Stimulated activated CD8-positive, alpha-beta memory T cell treated with anti-CD3 and anti-CD28 coated beads, Interleukin-7, amount 100 ng/mL, for 24 hours (primary cell): ENCODE measurements at regions not wholly inside any gene's neighbourhood (a gene's known extent, or its start where the extent isn't known, plus 50 kb on each side); places are given as distances from the start of the nearest gene placed in this dataset.
"Not testable (repeated sequence)": the region's sequence is repeated elsewhere in the genome, so short reads cannot be mapped to it uniquely, and the experiment has no call there.

Source experiments
- DNase-seq: peaks from one replicate; pipeline ENCODE4 v3.0.0-alpha.2; 2020; ENCODE audit warnings: low read depth

DNA sequence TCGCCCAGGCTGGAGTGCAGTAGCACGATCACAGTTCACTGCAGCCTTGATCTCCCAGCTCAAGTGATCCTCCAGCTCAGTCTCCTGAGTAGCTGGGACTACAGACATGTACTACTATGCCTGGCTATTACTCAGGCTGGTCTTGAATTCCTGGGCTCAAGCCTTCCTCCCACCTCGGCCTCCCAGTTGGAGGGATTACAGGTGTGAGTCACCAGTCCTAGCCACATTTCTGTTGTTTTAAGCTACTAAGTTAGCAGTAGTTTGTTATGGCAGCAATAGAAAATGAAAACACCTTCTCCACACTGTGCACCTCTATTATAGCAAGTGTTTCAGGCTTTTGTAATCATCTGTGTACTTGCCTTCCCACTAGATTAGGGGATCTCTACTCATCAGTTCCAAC lies 588.9 kb upstream of the TLE4 start:
- no peak for DNase-seq

DNA sequence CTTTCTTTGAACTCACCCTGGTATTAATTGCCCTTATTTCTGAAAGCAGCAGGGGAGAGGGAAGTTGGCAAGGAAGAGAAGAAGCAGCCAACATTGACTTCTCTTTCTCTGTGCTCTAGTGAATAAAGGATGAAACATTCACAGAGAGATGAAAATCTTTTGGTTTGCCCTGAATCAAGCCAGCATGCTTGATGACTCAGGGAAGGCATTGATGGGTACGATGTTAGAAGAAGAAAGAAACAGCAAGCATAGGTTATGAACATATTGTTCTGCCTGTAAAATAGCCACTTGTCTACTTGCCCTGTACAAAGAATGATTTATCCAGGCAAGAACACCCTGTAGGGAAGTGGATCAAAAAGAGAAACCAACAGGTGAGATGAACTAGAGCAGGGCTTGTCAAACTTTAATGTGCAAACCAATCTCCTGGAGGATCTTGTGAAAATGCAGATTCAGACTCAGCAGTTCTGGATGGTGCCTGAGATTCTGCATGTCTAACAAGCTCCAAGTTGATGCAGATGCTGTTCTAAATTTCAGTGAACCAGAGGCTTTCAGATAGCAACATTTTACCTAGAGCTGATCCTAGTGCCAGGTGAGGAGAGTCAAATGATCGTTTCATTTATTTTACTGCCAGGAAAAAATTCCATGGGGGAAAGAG lies 586.6 kb upstream of the TLE4 start:
- DNase-seq: no peak

DNA sequence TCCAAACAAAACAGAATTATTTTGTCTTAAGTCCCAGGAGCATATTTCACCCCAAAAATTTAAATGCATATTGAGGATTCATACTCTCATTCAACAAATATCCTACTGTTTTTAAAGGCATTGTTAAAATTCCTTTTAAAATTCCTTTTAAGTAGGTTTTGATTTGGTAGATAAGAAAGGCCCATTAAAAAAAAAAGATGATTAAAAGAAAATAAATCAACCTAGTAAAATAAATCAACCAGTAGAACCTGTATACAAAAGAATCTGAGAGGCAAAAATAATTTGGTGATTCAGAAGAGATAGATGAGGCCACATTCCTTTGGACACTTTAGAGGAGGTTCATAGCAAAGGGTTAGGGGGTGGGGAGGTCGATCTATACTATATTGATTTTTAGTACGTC lies 585.3 kb upstream of the TLE4 start:
- no peak for DNase-seq

DNA sequence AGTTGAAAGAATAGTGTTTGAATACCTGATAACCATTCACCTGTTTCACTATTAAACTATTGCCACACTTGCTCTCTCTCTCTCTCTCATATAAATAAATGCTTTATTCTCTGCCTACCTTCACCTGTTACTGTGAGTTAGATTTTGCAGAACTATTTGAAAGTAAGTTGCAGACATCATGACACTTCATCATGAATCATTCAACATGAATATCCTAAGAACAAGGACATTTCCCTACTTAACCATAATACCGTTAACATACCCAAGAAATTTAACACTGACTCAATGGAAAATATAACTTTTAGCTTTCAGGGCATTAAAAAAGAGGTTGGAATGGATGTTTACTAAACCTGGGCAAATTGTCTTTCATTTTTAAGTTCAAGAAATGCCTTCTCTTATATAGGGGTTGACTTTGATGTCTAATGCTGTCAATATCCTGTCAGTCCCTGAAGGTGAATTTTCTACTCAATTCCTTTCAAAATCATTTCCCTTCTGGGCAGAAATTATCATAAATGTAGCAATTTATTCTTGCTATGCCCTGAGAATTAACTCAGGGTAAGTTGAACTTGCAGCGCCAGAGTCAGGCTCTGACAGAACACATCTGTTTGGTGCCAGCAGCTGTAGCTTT lies 582.6 kb upstream of the TLE4 start:
- DNase-seq: no peak

DNA sequence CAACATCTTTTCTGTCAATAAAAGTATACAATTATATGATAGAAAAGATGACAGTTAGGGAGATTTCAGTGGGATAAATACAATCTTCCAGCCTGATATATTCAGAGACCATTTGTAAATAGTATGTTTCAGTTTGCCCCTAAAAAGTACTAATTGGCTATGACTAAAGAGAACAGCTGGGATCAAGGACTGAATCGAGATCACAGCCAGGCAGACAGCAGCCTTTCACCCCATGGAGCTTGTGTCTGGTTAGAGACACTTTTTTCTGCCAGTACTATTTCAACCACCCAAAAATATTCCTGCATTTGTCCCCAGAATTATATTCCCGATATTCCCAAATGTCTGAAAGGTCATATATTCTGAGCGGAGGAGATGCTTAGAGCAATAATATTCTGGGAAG lies 577.3 kb upstream of the TLE4 start:
- no peak for DNase-seq

DNA sequence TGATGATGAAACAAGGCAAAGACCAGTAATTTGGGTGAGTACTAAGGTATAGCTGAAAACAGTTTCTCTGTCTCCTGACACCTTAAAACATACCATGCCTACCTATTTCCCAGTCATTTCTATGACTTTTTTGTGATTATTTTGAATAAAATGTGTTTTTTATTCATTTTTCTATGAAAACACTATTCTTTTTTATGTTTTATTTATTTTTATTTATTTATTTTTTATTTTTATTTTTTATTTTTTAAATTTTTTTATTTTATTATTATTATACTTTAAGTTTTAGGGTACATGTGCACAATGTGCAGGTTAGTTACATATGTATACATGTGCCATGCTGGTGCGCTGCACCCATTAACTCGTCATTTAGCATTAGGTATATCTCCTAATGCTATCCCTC lies 576.8 kb upstream of the TLE4 start:
- not testable (repeated sequence) for DNase-seq

DNA sequence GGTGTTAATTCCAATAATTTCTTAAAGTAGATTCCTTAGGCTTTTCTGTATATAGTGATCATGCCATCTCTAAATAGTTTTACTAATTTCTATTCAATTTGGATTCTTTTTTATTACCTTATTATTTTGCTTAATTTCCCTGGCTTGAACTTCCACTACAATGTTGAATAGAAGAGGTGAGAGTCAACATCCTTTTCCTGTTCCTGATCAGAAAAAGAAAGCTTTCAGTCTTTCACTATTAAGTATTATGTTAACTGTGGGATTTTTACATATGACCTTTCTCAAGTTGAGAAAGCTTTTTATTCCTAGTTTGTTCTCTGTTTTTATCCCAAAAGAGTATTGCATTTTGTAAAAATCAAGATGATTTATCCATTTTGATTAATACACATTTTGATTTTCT lies 574.5 kb upstream of the TLE4 start:
- DNase-seq: no peak

DNA sequence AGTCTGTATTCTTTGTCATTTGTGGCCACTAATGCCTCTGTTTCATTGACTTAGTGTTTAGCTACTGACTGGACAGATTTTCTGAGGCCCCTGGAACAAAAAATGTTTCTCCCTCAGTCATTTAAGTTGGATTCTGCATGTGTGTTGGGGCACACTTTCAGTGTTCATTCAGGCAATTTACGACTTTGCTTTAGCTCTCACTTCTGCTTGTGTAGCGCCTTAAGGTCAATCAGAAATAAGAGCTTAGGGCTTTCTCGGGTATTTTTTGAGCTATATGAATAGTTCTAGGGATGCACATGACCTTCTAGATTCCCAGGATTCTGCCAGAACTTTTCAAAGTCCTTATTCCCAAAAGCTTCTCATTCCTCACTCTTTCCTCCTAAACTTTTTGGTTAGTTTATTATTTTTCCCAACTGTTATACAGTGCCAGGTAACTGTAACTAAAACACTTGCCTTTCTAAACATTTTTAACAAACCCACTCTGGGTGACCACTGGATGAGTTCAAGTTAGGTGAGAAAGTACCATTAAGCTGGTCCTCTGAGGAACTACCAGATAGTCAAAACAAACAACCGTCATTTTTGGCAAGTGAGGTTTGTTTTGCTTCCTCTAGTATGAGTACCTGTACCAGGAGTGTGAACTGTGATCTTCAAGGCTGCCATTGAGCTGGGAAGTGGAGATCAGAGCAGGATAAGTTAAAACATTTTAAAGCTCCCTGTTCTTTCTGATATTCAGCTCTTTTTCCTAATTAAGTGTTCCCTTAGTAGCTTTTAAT lies 571.3 kb upstream of the TLE4 start:
- DNase-seq: no peak

DNA sequence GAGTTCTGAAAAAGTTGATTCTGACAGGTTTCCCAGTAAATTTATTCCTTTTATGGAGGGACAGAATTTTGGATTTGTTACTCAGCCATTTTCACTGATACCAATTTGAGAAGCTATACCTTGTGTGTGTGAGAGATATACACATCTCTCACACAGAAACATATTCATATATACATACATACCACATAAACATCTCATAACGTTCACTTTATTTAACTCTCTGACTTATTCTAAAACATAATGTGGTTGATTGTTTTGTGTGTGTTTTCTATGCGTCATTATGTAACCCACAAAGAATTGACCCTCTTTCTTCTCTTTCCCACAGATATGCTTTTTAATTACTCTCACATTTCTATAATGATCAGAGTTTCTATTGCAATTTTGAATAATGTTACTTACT lies 570.8 kb upstream of the TLE4 start:
- DNase-seq: no peak

DNA sequence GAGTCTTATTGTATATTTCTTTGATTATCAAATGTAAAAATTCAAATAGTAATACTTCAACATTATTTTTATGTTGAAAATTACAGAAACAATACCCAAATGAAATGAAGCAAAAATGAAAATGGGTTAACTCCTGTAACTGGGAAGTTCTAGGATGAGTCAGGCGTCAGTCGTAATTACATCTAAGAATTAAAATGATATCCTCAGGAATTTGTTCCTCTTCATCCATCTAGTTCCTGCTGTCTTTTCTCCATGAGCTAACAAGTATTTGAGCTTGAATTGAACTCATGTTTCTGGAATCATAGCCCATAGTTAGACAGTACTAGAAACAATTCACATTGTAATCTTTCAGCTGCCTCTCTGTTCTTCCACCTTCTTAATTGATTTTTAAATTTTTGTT lies 568.3 kb upstream of the TLE4 start:
- DNase-seq: no peak

DNA sequence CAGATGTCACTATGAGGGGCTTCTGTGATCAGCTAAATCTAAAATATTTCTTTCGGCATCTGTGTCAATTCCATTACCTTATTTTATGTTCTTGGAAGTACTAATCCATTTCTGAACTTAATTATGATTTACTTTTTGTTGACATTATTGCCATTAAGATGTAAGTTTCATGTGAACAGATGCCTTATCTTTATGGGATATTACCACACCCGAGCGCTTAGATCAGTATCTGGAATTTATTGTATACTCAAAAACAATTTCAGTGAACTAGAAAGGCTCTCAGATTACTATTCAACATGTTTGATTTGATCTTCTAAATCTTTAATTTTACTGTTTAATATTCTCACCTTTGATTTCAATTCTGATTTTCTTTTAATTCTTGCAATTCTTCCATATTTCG lies 567.7 kb upstream of the TLE4 start:
- DNase-seq: no peak

DNA sequence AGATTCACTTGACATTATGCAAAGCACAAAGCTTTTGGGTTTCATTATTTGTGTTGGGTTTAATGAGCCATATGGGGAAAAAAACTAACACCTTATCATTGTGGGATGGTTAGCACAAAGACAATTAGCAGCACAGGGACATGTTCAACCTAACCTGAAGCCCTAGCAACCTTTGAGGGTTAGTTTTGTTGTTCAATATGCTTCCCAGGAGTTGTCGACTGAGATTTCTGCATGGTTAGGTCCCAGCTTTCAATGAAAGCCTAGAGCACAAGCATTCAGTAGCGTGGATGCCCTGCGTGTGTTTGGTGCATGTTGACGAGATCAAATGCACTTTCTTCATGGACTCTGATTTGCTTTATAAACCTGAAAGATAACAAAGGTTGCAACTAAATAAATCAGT lies 565.2 kb upstream of the TLE4 start:
- DNase-seq: no peak

DNA sequence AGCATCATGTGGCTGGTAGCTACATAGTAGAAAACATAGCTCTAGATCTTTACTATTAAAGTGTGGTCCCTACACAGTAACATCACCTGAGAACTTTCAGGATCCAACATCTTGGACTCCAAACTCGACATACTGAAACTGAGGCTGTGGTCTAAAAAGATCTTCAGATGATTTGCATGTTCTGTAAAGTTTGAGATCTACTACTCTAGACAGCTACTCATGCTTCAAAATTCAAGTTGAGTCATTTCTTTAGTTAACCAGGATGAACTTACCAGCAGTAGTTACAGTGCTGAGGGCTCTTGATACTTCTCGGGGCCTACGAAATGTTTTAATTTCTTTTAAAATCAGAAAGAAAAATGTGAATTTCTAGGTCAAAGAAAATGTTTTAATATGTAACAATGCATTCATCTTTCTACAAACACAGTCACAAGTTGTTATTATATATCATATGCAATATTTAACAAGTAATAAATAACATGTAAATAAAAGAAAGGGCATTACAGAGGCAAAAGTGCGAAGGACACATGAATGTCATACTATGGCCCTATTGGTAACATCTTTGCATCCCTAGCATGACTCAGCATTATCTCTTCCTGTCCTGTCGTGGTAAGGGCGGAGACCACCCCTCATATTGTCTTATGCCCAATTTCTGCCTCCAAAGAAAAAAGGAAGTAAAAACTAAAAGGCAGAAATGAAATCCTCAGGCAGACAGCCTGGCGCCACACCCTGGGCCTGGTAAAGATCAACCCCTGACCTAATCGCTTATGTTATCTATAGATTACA lies 563.9 kb upstream of the TLE4 start:
- DNase-seq: no peak

DNA sequence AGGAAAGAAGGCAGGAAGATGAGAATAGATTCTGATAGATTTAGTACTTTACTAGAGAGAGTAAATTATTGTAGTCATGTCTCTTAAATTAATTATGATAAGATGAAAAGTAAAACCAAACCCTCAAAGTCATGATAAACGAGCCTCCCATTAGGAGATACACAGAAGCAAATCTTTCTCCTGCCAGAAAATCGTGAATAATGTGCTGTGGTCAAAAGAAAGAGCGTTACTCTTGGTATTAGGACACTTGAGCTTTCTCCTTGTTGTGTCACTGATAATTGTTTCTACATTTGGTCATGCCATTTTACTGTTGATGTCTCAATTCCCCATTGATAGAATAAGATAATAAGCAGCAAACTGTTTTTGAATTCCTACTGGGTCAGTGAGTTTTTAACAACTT lies 562.8 kb upstream of the TLE4 start:
- DNase-seq: no peak

DNA sequence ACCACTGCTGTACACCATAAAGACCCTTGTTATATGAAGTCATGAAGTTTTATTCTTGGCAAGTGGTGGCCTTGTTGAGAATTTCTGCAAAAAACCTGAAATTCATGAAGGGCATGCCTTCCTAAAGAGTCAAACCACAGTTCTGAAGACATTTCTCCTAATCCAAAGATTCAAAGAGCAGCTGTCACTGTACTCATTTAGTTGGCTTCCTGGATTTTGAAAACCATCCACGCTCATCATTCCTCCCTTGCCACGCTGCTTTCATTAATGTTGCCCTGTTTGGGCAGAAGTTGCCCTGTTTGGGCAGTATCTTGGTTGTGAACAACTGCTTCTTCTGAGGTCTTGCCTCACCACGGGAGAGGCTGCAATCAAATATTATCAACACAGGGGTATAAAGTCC lies 560.3 kb upstream of the TLE4 start:
- no peak for DNase-seq

DNA sequence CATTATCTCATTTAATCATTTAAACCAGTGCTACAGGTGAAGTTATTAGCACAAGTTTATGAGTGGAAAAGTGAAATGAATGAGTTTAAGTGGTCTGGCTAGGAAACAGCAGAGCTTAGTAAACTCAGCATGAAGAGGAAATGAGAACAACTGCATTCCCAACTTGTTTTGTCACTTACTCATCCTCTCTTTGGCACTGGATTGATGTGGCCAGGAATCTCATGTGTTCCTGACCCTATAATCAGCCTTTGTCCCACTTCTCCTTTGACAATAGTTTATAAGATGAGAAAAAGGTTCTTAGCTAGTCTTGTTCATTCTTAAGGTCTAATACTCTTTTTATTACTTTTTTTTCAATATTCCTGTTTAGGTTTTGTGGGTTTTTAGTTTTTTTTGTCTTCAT lies 559.2 kb upstream of the TLE4 start:
- DNase-seq: no peak

DNA sequence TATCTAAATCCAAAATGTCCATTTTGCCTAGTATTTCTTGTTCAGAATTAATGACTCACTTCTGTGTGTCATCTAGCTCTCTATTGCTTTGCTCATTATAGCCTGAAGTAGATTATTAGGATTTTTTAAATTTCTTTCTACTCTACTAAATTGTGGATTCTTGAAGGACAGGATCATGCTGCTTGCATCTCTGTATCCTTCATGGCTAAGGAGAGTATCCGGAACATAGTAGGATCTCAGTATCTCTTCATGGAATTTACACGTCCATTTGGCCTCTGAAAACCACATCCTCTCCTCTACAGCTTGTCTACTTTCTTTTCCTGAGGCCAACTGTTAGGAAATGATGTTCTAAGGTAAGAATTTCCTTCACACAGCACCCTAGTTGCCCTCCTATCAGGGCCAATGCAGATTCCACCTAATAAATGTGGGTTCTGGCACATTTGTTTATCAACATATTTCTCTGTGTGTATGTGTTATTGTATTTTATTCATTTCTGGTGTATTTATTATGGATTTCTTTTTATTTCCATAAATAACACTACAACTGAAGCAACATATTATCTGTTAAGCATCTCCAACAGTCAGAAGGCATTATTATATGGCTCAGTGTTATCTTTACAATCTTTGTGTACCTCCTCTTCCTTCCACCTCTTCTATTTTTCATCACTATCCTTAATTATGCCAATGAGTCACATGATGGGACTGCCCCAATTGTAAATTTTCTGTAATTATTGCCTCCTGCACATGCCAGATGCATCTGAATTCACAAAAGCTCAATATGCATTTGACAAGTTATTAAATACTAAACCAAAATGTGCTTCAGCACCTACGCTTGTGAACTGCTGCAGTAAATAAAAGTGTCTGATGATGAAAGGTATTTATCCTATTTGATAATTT lies 557.8 kb upstream of the TLE4 start:
- DNase-seq: no peak

DNA sequence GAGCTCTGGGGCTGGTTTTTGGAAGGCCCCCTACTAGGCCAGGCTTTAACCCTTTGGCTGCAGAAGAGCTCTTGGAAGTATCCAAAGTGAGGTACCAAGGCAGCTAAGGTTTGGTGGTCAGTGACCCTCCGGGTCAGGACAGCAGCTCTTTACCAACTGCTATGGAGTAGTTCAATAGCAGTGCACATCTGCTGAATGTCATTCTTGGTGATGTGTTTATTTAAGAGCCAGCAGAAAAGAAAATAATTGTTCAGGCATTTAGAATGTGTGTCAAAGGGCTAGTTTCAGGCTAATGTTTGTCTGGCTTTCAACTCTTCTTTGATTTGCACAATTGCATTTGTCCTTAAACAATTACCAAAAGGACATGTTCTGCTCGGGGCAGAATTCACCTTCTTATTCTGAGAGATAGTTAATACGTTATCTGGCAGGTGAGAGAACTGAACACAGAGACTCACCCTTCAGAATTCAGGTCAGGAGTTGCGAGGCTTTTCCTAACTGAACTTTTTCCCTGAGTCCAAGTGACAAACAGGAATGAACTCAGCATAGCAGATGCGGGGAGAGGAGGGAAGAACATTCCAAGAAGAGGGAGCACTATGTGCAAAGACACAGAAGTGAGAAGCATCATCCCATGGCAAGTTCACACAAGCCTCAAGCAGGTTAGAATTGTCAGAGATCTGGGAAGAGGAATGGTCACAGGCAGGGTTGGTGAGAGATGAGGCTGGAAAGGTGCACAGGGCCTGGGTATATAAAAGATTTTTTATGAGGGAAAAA lies 556.7 kb upstream of the TLE4 start:
- DNase-seq: no peak

DNA sequence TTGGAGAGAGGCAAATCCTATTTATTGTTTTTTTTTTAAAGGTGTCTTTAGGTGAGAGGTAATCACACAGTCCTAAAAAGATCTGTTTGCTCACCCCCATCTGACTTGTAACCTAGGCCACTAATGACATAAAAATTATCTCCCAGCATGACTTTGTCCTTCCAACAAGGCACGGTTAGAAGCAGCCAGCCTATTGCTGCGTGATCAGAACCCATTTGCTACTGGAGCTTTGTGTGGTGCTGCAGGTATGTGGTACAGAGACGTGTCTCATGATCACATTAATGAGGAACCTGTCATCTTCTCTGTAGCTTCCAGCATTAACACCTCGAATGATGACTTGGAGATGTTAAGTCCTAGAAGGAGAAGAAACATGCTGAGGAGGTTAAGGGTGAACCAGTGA lies 555.8 kb upstream of the TLE4 start:
- DNase-seq: no peak

DNA sequence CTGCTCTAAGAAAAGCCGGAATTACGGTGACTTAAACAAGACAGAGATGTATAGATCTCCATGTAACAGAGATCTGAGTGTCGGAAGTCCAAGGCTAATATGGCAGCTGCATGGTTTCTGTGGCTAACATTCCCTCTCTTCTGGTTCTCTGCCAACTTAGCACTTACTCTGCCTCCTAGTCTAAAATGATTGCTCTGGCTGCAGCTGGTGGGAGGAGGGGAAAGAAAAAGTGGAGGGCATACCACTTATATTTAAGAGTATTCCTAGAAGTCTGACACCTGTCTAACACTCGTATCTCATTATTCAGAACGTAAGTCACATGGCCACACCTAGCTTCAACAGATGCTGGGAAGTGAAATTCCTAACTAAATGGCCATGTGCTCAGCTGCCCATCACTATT lies 551.5 kb upstream of the TLE4 start:
- DNase-seq: no peak

DNA sequence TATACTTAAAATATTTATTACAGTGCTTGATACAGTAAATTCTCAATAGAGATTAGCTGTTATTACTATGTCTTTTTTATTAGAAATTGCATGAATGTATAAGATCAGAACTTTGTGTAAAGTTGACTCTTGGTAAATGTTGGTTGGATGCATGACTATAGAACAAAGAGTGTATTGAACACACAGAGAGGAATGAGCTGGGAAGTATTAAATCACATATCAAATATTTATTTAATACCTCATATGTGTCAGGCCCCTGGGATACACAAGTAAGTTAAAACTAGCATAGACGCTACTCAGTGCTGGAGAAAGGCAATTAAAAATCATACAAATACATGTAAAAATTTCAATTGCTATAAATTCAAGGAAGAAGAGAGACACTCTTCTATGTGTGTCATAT lies 550.7 kb upstream of the TLE4 start:
- DNase-seq: no peak
